ENCODE measurements at regions not wholly inside any gene's neighbourhood (a gene's known extent, or its start where the extent isn't known, plus 50 kb on each side); places are given as distances from the start of the nearest gene placed in this dataset.

- no peaks in the 10 kb centered on the region for H3K27me3 ChIP-seq (ENCODE audit: control insufficient read depth, insufficient read depth, low read length, poor library complexity, severe bottlenecking)
- no peaks in the 10 kb centered on the region for H3K27me3 Mint-ChIP-seq (ENCODE audit: insufficient read depth)
- H3K9me3 Mint-ChIP-seq, result no peaks in the 10 kb centered on the region
- 88% methylated on average over 1 of the region's 1 CpG; no CpG with 5 or more reads in 1 of the 2 experiments for WGBS, 2 experiments (ENCODE audit: insufficient coverage in 1 of 2, insufficient read length in 1 of 2)
- H3K27ac Mint-ChIP-seq, result no peak overlapping the region
- no peak for DNase-seq
- H3K9me3 ChIP-seq (ENCODE audit: control insufficient read depth, low read length), result no peaks in the 10 kb centered on the region
- no peak overlapping the region for H3K4me3 Mint-ChIP-seq
- no peak overlapping the region for H3K9ac ChIP-seq (ENCODE audit: extremely low read depth, low read length, poor library complexity, severe bottlenecking)
- no peak overlapping the region for H3K4me3 ChIP-seq (ENCODE audit: low read length)
- no peaks in the 10 kb centered on the region for H3K36me3 Mint-ChIP-seq (ENCODE audit: low read depth)
- no peaks in the 10 kb centered on the region for H3K36me3 ChIP-seq (ENCODE audit: control insufficient read depth, insufficient read depth, low read length)
- no peak overlapping the region for H3K27ac ChIP-seq (ENCODE audit: low read depth, low read length)
- TF ChIP-seq, protein P1, sequence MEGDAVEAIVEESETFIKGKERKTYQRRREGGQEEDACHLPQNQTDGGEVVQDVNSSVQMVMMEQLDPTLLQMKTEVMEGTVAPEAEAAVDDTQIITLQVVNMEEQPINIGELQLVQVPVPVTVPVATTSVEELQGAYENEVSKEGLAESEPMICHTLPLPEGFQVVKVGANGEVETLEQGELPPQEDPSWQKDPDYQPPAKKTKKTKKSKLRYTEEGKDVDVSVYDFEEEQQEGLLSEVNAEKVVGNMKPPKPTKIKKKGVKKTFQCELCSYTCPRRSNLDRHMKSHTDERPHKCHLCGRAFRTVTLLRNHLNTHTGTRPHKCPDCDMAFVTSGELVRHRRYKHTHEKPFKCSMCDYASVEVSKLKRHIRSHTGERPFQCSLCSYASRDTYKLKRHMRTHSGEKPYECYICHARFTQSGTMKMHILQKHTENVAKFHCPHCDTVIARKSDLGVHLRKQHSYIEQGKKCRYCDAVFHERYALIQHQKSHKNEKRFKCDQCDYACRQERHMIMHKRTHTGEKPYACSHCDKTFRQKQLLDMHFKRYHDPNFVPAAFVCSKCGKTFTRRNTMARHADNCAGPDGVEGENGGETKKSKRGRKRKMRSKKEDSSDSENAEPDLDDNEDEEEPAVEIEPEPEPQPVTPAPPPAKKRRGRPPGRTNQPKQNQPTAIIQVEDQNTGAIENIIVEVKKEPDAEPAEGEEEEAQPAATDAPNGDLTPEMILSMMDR (conservative IDR thresholded peaks at IDR 0.05), result no peak
- H3K4me1 Mint-ChIP-seq, result peaks cover 15% of the 10 kb centered on the region
- H3K4me1 ChIP-seq (ENCODE audit: control insufficient read depth, insufficient read depth, low read length), result no peaks in the 10 kb centered on the region
These were observed 163.3 kb downstream of the METTL4 start for GRCh38 chr18:2407961-2408360.

DNA sequence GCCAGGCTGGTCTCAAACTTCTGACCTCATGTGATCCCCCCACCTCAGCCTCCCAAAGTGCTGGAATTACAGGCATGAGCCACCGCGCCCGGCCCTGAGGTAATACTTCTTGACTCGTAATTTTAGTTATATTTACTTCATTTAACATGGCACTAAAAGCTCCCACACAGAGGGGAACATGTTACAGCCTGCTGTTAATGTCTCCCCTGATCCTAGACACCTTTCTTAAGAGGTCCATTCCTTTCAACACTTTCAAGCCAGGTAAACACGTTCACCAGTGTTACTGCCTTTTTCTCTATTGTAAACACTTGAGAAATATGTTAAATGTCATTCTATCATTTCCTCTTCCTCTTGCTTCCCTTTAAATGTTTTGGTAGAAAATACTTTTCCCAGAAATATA, 161.4 kb downstream of the METTL4 start:
- Histone ChIP-seq H3K27ac (ENCODE audit: low read depth, low read length) (no peak overlapping the region), H3K4me1 (ENCODE audit: control insufficient read depth, insufficient read depth, low read length) (no peaks in the 10 kb centered on the region), H3K36me3 (ENCODE audit: control insufficient read depth, insufficient read depth, low read length) (no peaks in the 10 kb centered on the region), H3K9me3 (ENCODE audit: control insufficient read depth, low read length) (no peaks in the 10 kb centered on the region), H3K9ac (ENCODE audit: extremely low read depth, low read length, poor library complexity, severe bottlenecking) (no peak overlapping the region), H3K4me3 (ENCODE audit: low read length) (no peak overlapping the region), H3K27me3 (ENCODE audit: control insufficient read depth, insufficient read depth, low read length, poor library complexity, severe bottlenecking) (no peaks in the 10 kb centered on the region)
- no peaks in the 10 kb centered on the region for H3K9me3 Mint-ChIP-seq
- H3K4me3 Mint-ChIP-seq, result no peak overlapping the region
- no peaks in the 10 kb centered on the region for H3K36me3 Mint-ChIP-seq (ENCODE audit: low read depth)
- DNase-seq, result no peak
- TF ChIP-seq, protein P1 (conservative IDR thresholded peaks at IDR 0.05), result no peak
- no peaks in the 10 kb centered on the region for H3K27me3 Mint-ChIP-seq (ENCODE audit: insufficient read depth)
- WGBS, 2 experiments (ENCODE audit: insufficient coverage in 1 of 2, insufficient read length in 1 of 2), result 93 to 98% methylated on average over 3 to 5 of the region's 5 CpGs
- no peak overlapping the region for H3K27ac Mint-ChIP-seq
- H3K4me1 Mint-ChIP-seq, result peaks cover 15% of the 10 kb centered on the region

DNA sequence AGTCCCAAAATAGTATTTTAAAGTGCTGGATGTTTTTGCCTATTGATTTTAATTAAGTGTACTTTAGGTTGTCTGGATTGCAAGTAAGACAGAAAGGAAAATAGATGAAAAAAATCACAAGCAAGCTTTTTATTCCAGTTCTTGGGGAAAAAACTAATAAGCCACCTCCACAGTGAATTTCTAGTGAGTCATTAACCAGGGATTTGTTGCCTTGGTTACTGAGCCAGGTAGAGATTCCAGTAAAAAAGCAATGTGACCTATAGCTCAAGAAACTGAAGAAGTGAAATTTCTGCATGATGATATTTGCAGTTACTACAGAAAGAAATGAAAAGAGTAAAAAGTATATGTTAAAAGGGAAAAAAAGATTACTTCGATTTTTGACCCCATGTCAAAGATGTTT, 160.6 kb downstream of the METTL4 start:
- Mint-ChIP-seq H3K36me3 (ENCODE audit: low read depth) (no peaks in the 10 kb centered on the region), H3K27me3 (ENCODE audit: insufficient read depth) (no peaks in the 10 kb centered on the region), H3K4me1 (peaks cover 15% of the 10 kb centered on the region), H3K4me3 (no peak overlapping the region), H3K9me3 (no peaks in the 10 kb centered on the region), H3K27ac (no peak overlapping the region)
- Histone ChIP-seq H3K9ac (ENCODE audit: extremely low read depth, low read length, poor library complexity, severe bottlenecking) (no peak overlapping the region), H3K27ac (ENCODE audit: low read depth, low read length) (no peak overlapping the region), H3K27me3 (ENCODE audit: control insufficient read depth, insufficient read depth, low read length, poor library complexity, severe bottlenecking) (no peaks in the 10 kb centered on the region), H3K4me1 (ENCODE audit: control insufficient read depth, insufficient read depth, low read length) (no peaks in the 10 kb centered on the region), H3K36me3 (ENCODE audit: control insufficient read depth, insufficient read depth, low read length) (no peaks in the 10 kb centered on the region), H3K4me3 (ENCODE audit: low read length) (no peak overlapping the region), H3K9me3 (ENCODE audit: control insufficient read depth, low read length) (no peaks in the 10 kb centered on the region)
- TF ChIP-seq, protein P1 (conservative IDR thresholded peaks at IDR 0.05), result no peak
- no peak for DNase-seq
- no CpG with 5 or more reads among the region's 1 CpG for WGBS, 2 experiments (ENCODE audit: insufficient coverage in 1 of 2, insufficient read length in 1 of 2)
